Glomerular endothelial cell (primary cell): ENCODE measurements at regions not wholly inside any gene's neighbourhood (a gene's known extent, or its start where the extent isn't known, plus 50 kb on each side); places are given as distances from the start of the nearest gene placed in this dataset.
"Not testable (repeated sequence)": the region's sequence is repeated elsewhere in the genome, so short reads cannot be mapped to it uniquely, and the experiment has no call there.

Experiments used
- DNase-seq: peaks from one replicate; pipeline ENCODE4 v3.0.0-alpha.2; 2011; ENCODE audit warnings: low read depth, low spot score; ENCODE audit errors: extremely low read depth

DNA sequence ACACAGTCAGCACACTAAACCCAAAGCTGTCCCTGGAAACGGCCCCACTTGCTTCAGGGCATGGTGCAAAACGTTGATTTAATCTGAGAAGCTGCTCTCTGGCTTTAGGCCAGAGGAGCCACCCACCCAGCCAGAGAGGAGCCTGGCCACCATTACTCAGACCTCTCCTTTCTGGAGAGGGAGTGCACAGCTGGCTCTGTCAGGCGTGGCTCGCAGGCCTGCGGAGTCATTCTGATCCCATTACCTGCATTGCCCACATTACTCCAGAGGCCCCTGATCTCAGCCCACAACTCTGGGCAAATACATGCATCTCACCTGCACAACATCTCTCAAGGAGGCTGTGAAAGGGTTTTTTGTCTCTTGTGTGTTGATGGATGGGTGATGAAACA, 370.0 kb upstream of the IGFBP3 start:
- no peak for DNase-seq

DNA sequence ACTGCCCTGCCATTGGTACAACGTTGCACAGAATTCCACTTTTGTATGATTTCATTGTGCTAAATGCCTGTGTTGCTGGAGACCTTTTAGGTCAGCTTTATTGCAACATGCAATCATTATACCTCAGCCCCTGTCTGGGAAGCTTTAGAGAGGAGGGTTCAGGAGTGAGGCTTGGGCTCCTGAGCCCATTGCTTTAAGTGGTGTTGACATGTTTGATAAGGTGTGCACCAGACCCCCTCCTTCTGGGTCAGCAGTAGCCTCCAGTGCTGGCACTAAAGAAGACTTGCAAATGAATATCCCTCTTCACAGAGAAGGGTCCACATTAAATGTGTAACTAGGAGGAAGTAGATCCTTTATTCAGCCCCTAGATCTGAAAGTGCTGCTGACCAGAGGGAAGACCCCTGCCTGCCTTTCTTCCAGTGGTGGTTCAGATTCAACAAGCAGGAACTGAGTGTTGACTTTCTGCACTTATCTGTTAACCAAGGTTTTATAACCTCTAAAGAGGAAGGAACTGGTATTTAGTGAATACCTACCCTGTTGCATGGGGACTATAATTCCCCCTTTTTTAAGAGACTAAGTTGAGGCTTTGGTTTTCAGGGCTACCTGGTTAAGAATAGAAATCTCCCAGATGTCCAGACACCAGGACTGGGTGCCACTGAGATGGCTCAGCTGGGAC, 369.4 kb upstream of the IGFBP3 start:
- DNase-seq, result no peak

DNA sequence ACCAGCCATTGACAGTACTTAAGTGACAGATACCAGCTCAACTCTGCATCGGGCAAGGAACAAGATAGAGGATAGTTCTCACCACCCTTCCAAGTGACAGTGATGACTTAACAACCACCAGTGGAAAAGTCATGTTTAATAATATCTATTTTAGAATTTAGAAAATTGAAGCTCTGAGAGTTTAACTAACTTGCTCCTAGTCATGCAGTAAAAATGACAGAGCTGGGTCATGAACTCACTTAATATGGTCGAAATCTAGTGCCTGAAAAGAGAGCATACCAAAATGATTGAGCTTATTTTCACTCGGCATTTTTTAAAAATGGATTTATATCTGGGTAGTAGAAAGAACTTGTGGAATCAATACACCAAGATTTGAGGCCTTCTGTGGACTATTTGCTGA, 367.8 kb upstream of the IGFBP3 start:
- DNase-seq, result no peak

DNA sequence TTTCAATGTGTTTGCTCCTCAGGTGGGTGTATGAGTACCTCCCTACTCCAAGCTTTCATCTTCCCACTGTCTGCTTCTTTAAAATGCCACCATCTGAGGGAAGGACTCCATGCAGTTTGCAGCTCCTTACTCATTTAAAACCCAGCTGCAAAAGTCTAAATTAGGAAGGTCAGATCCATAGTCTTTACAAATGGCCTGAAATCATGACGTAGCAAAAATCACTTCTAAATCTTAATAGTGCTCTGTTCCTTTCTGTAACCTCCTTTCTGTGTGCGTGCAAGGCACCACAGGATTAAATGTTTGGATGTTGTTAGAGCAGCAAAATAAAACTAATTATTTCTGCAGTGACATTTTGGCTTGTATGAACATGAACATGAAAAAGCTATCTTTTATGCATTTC, 366.9 kb upstream of the IGFBP3 start:
- DNase-seq, result no peak

DNA sequence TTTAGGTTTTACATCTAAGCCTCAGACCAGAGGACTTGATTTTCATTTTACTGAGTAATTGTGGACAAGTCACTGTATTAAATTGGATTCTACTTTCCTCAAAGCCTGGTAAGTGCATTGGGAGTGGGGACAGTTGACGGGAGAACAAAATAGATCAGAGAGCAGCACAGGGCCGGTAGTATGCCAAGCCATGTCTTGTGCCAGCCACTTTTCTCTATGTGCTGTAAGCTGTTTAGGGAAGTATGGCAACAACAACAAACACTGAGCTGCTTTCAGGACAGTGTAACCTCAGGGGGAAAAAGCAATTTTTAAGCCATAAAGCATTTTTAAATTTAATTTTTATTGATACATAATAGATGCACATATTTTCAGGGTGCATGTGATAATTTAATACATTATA, 365.9 kb upstream of the IGFBP3 start:
- DNase-seq, result no peak

DNA sequence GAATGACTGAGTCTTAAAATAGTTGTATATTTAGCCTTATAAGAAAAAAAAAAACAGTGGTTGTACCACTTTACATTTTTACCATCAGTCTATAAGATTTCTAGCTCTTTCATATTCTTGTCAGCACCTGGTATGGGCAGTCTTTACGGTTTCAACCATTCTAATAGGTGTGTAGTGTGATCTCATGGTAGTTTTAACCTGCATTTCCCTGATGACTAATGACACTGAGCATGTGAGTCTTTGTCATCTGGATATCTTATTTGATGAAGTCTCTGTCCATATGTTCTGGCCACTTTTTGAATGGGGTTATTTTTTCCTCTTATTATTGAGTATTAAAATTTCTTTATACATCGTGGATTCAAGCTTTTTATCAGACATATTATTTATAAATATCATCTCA, 365.3 kb upstream of the IGFBP3 start:
- no peak for DNase-seq

DNA sequence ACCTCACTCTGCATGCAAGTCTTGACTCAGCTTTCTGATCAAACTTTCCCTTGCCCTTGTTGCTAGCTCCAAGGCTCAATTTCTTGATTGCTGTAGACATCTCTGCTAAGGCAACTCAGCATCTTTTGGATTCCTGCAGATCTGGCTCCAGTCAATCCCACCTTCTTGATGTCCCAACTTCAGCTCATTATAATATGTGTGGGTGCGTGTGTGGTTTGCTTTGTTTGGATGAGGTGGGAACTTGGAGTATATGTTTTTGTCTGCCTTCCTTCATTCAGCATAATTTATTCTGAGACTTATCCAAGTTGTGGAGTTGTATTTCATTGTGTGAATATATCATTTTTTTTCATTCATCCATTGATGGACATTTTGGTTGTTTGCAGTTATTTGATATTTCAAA, 364.8 kb upstream of the IGFBP3 start:
- no peak for DNase-seq

DNA sequence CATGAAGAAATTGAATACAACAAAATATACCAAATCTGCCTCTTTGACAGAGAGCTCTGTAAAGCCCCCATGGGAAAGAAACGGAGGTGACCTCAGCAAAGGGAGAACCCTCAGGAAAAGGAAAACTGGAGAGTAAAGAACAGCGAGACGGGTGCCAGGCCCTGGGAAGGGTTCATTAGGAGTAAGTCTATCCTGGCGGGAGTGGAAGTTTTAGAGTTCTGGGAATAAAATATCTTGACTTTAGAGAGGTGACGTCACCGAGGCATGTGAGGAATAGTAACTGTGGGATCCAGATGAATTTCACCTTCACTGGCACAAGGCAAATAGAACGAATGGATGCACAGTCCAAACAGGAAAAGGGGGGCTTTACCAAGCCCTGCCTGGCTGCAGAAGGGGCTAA, 362.8 kb upstream of the IGFBP3 start:
- no peak for DNase-seq

DNA sequence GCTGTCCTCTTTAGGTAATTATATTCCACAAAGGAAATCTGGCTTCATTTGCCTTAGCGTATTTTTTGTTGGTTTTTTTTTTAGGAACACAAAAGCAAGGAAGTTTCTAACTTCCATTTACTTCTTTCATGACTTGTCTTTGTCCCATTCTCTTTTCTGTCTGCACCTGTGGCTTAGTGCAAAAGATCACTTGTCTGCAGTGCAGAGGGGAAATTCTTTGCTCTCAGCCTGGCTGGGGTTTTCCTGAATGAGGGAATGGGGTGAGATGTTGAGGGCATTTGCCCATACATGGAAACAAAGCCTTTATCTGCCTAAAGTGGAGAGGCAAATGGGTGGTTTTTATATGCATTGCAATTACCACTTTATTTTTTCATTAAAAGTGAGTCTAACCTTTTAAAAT, 361.1 kb upstream of the IGFBP3 start:
- no peak for DNase-seq

DNA sequence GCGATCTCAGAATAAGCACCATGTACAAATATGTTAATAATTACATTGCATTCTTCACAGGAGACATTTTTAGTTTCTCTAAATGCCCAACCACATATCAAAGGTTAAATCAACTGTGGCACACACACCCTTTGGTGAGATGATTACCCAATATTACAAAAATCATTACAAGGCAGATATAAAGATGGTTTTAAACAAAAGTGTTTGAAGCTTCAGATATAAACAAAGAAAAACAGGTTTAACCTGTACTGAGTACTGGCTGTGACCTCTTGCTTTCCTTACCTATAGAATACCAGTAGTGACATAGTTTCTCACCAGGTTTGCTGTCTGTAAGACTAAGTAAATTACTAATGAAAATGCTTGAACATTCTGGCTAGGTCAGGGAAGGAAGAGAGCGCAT, 360.0 kb upstream of the IGFBP3 start:
- DNase-seq, result no peak

DNA sequence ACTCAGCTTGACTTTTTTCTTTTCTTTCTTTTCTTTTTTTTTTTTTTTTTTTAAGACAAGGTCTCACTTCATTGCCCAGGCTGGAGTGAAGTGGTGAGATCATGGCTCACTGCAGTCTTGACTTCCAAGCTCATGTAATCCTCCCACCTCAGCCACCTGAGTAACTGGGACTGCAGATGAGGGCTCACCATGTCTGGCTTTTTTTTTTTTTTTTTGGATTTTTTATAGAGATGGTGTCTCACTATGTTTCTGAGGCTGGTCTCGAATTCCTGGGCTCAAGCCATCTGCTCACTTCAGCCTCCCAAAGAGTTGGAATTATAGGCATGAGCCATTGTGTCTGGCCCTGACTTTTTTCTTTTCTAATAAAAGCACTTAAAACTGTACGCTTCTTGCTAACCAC, 358.2 kb upstream of the IGFBP3 start:
- no peak for DNase-seq

DNA sequence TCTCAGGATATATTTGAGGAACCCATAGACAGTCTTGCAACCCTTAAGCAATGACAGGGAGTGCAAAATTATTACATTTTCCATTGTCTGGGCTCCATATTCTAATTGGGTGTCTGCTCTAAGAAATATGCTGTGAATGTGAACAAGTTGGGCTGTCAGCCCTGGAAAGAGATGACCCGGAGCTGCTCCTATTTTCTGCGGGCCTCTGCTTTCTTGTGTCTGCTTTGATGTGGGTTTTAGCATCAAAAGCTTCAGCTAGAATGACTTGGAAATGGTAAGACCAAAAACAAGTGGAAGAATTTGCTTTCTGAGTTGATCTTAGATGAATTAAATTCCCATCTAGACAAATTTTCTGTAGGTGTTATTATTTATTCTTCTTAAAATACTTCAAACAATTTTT, 343.6 kb upstream of the IGFBP3 start:
- no peak for DNase-seq

DNA sequence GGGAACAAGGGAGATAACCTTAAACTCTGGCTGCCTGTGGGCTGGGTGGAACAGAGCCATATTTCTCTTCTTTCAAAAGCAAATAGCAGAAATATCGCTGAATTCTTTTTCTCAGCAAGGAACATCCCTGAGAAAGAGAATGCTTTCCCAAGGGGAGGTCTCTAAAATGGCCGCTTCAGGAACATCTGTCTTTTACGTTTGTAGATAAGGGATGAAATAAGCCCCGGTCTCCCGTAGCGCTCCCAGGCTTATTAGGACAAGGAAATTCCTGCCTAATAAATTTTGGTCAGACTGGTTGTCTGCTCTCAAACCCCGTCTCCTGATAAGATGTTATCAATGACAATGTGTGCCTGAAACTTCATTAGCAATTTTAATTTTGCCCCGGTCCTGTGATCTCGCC, 340.6 kb upstream of the IGFBP3 start:
- not testable (repeated sequence) for DNase-seq

DNA sequence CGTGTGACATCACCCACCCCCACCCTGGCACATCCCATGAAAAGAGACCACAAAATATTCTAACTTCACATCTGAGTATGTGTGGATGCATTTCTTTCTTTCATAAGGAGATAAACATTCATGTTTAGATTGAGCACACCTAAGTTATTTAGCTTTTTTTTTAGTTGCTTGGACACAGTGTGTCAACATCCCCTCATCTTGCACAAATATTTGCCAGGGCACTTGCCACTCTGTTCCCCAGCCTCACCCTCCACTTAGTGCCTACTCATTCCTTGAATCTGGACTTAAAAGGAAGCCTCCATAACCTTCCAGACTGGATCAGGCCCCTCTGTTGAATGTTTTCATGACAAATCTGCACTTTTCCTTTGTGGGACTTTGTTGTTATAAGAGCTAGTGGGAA, 338.9 kb upstream of the IGFBP3 start:
- DNase-seq, result no peak

DNA sequence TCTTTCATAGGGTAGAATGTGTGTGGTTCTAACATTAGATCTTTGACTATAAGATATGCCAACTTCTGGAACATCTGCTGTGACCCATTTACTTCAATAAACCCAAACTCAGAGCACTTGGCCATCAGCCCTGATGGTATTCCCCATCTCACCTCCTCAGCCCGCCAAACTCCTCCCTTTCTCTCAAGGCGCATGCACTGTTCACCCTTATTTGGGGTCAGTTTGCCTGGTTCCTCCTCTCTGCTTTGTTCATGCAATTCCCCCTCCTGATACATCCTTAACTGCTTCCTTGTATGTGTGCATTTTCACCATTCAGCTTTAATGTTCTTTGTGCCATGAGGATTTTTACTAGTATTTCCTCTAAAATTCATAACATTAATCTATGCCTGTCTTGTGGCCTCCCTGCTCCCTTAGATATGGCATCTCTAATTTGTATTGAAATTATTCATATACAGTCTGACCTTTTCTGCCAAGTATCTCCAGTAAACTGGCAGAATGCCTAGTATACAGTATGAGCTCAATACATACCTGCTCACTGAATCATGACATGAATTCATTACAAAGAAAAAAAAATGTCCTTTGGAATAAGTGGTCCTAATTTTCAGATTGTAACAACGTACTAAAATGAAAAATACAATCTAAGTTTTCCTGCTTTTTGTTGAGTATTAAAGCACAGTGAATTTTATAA, 336.8 kb upstream of the IGFBP3 start:
- DNase-seq, result peak; percentile 39

DNA sequence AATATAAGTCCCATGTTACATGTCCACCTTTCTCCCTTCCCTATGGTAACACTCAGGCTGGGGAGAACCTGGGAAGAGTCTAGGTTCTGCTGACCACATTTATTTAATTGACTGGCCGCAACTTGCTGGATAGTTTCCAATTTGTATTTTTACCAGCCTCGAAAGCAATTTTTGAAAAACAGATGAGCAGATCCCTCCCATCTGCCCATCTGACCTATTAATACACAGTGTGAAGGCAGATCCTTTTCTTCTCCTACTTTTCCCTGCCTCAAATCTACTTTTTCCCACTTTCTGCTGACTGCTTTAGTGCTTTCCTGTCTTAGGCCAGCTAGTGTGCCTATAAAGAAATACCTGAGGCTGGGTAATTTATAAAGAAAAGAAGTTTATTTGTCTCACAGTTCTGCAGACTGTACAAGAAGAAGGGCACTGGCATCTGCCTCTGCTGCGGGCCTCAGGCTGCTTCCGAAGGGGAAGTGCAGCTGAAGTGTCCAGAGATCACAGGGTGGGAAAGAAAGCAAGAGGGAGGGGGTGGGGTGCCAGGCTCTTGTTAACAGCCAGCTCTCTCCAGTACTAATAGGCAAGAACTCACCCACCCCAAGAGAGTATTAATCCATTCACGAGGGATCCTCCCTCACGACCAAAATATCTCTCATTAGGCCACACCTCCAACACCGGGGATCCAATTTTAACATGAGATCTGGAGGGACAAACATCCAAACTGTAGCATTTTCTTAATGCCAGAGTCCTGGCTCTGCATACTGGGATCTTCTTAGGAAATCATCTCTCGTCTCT, 336.0 kb upstream of the IGFBP3 start:
- no peak for DNase-seq

DNA sequence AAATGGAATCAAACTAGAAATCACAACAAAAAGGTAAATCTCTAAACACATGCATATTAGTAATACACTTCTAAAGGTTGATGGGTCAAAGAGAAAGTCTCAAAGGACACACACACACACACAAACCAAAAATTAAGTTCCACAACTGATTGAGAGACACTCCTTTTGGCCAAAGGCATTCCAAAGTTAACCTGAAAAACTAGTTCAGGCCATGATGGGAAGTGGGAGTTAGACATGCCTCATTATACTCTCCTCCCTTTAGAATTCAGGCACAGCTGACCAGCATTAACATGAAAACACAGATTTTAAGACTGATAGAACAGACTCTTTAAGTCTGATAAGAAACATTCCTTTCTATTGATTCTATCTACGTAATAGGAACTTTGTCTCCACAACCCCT, 332.4 kb upstream of the IGFBP3 start:
- DNase-seq, result no peak

DNA sequence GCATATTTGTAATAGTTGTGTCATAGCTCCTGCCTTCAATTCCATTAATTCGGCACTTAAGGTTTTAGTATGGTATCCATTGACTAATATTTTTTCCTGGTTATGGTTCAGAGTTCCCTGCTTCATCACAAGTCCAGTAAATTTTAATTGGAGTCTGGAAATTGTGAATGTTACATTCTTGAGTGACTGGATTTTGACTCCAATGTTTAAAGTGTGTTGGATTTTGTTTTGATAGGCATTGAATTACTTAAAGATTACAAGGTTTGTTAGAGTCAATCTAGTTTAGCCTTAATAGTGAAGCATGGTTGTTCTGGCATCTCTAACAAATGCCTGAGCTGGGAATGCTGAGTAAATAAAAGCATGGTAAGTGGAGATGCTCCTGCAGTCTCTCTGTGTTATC, 326.6 kb upstream of the IGFBP3 start:
- no peak for DNase-seq

DNA sequence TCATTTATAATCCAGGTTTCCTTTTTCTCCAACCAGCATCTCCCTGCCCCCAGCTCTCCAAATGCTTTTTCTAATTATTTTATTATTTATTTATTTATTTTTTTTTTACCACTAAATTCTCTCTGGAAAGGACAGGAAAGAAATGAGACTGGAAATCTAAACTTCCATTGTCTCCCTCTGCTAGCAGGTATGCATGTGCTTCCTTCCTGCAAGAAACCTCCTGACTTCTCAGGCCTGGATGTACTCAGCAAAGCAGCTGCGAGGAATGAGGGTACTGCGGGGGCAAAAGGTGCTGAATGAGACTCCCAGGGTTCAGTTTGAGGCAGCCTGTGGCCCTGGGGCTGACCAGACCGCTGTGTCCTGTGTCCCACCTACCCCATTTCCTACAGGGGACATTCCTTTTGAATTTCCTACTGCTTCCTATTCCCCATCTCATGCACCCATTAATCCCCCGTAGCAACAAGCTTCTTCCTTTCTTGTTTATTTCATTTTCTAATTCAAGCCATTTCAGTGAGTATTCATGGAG, 324.6 kb upstream of the IGFBP3 start:
- no peak for DNase-seq

DNA sequence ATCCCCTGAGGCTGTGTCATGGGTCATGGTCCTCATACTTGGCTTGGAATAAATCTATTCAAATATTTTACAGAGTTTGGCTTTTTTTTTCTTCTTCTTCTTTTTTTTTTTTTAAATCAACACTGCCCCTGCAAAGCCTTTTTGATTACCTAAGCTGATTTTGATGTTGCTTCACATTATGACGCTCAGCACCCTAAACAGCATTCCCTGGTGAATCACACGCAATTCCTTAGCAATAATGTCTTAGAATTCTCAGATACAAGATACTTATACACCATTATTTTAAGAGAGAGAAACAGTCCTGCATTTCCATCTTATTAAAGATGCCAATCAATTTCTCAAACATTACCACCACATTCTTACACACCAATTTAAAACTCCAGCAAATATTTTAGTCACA, 323.7 kb upstream of the IGFBP3 start:
- DNase-seq, result no peak

DNA sequence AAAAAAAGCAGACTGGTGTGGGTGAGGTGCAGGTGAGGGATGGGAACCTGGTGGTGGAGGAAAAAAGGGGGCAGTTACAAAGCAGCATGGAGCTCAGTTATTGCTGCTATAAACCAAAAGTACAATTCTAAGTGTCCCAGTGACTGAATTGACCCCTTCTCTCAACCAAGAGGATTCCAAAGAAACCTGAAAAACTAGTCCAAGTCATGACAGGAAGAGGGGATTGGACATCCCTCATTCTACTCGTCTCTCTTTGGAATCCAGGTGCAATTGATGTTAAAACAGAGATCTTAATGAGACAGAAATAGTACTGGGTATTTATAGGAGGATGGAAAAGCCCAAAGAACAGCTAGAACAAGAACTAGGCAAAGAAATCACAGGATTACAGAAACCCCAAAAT, 322.3 kb upstream of the IGFBP3 start:
- DNase-seq, result no peak

DNA sequence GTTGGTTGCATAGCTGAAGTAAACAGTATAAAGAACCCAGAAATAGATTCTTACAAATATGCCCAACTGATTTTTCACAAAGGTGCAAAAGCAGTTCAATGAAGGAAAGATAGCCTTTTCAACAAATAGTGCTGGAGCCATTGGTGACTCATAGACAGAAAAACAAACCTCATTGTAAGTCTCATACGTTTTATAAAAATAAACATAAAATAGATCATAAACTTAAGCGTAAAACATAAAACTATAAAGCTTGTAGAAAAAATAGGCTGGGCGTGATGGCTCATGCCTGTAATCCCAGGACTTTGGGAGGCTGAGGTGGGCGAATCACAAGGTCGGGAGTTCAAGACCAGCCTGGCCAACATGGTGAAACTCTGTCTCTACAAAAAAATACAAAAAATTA, 318.8 kb upstream of the IGFBP3 start:
- no peak for DNase-seq
